ENCODE measurements at regions not wholly inside any gene's neighbourhood (a gene's known extent, or its start where the extent isn't known, plus 50 kb on each side); places are given as distances from the start of the nearest gene placed in this dataset.

GRCh38 chr9:118578467-118578866 is 790.8 kb downstream of the BRINP1 start:
- no peaks in the 10 kb centered on the region for H3K4me1 Mint-ChIP-seq (ENCODE audit: low read depth)
- H3K27ac Mint-ChIP-seq, result no peak overlapping the region
- no peaks in the 10 kb centered on the region for H3K36me3 Mint-ChIP-seq
- peaks cover 19% of the 10 kb centered on the region for H3K9me3 Mint-ChIP-seq (ENCODE audit: low read depth)
- H3K27me3 Mint-ChIP-seq, result no peaks in the 10 kb centered on the region
- H3K4me3 Mint-ChIP-seq, result no peak overlapping the region

GRCh38 chr9:118583414-118583813 is 785.8 kb downstream of the BRINP1 start:
- no peaks in the 10 kb centered on the region for H3K36me3 Mint-ChIP-seq
- H3K9me3 Mint-ChIP-seq (ENCODE audit: low read depth), result peaks cover 5% of the 10 kb centered on the region

GRCh38 chr9:118586978-118587377 is 782.3 kb downstream of the BRINP1 start:
- no peak overlapping the region for H3K27ac Mint-ChIP-seq
- peaks cover 5% of the 10 kb centered on the region for H3K9me3 Mint-ChIP-seq (ENCODE audit: low read depth)
- H3K4me1 Mint-ChIP-seq (ENCODE audit: low read depth), result no peaks in the 10 kb centered on the region
- no peak overlapping the region for H3K4me3 Mint-ChIP-seq
- no peaks in the 10 kb centered on the region for H3K27me3 Mint-ChIP-seq
- H3K36me3 Mint-ChIP-seq, result no peaks in the 10 kb centered on the region

More at GRCh38 chr9:118583414-118583813, 785.8 kb downstream of the BRINP1 start:
- no peak overlapping the region for H3K4me3 Mint-ChIP-seq
- no peak overlapping the region for H3K27ac Mint-ChIP-seq
- H3K4me1 Mint-ChIP-seq (ENCODE audit: low read depth), result no peaks in the 10 kb centered on the region
- no peaks in the 10 kb centered on the region for H3K27me3 Mint-ChIP-seq

- Mint-ChIP-seq H3K27me3 (no peaks in the 10 kb centered on the region), H3K36me3 (no peaks in the 10 kb centered on the region), H3K9me3 (ENCODE audit: low read depth) (no peaks in the 10 kb centered on the region)
Measured at GRCh38 chr9:118594428-118594827, 774.8 kb downstream of the BRINP1 start.

GRCh38 chr9:118595719-118596305 is 773.4 kb downstream of the BRINP1 start:
- no peaks in the 10 kb centered on the region for H3K4me1 Mint-ChIP-seq (ENCODE audit: low read depth)

More at GRCh38 chr9:118594428-118594827, 774.8 kb downstream of the BRINP1 start:
- no peak overlapping the region for H3K4me3 Mint-ChIP-seq
- H3K27ac Mint-ChIP-seq, result no peak overlapping the region
- no peaks in the 10 kb centered on the region for H3K4me1 Mint-ChIP-seq (ENCODE audit: low read depth)

GRCh38 chr9:118596374-118597015 is 772.7 kb downstream of the BRINP1 start:
- Mint-ChIP-seq H3K4me3 (no peak overlapping the region), H3K36me3 (no peaks in the 10 kb centered on the region), H3K9me3 (ENCODE audit: low read depth) (no peaks in the 10 kb centered on the region), H3K27ac (no peak overlapping the region), H3K4me1 (ENCODE audit: low read depth) (no peaks in the 10 kb centered on the region), H3K27me3 (no peaks in the 10 kb centered on the region)

More at GRCh38 chr9:118595719-118596305, 773.4 kb downstream of the BRINP1 start:
- H3K9me3 Mint-ChIP-seq (ENCODE audit: low read depth), result no peaks in the 10 kb centered on the region
- H3K27me3 Mint-ChIP-seq, result no peaks in the 10 kb centered on the region
- H3K36me3 Mint-ChIP-seq, result no peaks in the 10 kb centered on the region
- no peak overlapping the region for H3K27ac Mint-ChIP-seq
- no peak overlapping the region for H3K4me3 Mint-ChIP-seq

GRCh38 chr9:118606668-118607067 is 762.6 kb downstream of the BRINP1 start:
- no peak overlapping the region for H3K27ac Mint-ChIP-seq

GRCh38 chr9:118609355-118610044 is 759.7 kb downstream of the BRINP1 start:
- Mint-ChIP-seq H3K36me3 (no peaks in the 10 kb centered on the region), H3K27ac (no peak overlapping the region), H3K27me3 (no peaks in the 10 kb centered on the region), H3K4me1 (ENCODE audit: low read depth) (no peaks in the 10 kb centered on the region), H3K9me3 (ENCODE audit: low read depth) (peaks cover 5% of the 10 kb centered on the region), H3K4me3 (no peak overlapping the region)

More at GRCh38 chr9:118606668-118607067, 762.6 kb downstream of the BRINP1 start:
- no peaks in the 10 kb centered on the region for H3K4me1 Mint-ChIP-seq (ENCODE audit: low read depth)
- peaks cover 4% of the 10 kb centered on the region for H3K9me3 Mint-ChIP-seq (ENCODE audit: low read depth)
- no peaks in the 10 kb centered on the region for H3K36me3 Mint-ChIP-seq
- no peaks in the 10 kb centered on the region for H3K27me3 Mint-ChIP-seq
- no peak overlapping the region for H3K4me3 Mint-ChIP-seq

- Mint-ChIP-seq H3K27ac (no peak overlapping the region), H3K4me3 (no peak overlapping the region), H3K36me3 (no peaks in the 10 kb centered on the region), H3K27me3 (no peaks in the 10 kb centered on the region), H3K4me1 (ENCODE audit: low read depth) (no peaks in the 10 kb centered on the region), H3K9me3 (ENCODE audit: low read depth) (peaks cover 10% of the 10 kb centered on the region)
Measured at GRCh38 chr9:118612201-118612600, 757.0 kb downstream of the BRINP1 start.

GRCh38 chr9:118613996-118614395 is 755.2 kb downstream of the BRINP1 start:
- no peaks in the 10 kb centered on the region for H3K4me1 Mint-ChIP-seq (ENCODE audit: low read depth)
- H3K27ac Mint-ChIP-seq, result no peak overlapping the region
- peaks cover 10% of the 10 kb centered on the region for H3K9me3 Mint-ChIP-seq (ENCODE audit: low read depth)
- no peaks in the 10 kb centered on the region for H3K36me3 Mint-ChIP-seq
- no peaks in the 10 kb centered on the region for H3K27me3 Mint-ChIP-seq
- H3K4me3 Mint-ChIP-seq, result no peak overlapping the region

- H3K36me3 Mint-ChIP-seq, result no peaks in the 10 kb centered on the region
- H3K9me3 Mint-ChIP-seq (ENCODE audit: low read depth), result peaks cover 6% of the 10 kb centered on the region
- H3K27ac Mint-ChIP-seq, result no peak overlapping the region
- H3K4me1 Mint-ChIP-seq (ENCODE audit: low read depth), result no peaks in the 10 kb centered on the region
- no peak overlapping the region for H3K4me3 Mint-ChIP-seq
- H3K27me3 Mint-ChIP-seq, result no peaks in the 10 kb centered on the region
Measured at GRCh38 chr9:118618084-118618483, 751.2 kb downstream of the BRINP1 start.

GRCh38 chr9:118618849-118619248 is 750.4 kb downstream of the BRINP1 start:
- no peaks in the 10 kb centered on the region for H3K27me3 Mint-ChIP-seq
- peaks cover 8% of the 10 kb centered on the region for H3K9me3 Mint-ChIP-seq (ENCODE audit: low read depth)
- H3K4me1 Mint-ChIP-seq (ENCODE audit: low read depth), result no peaks in the 10 kb centered on the region
- no peak overlapping the region for H3K27ac Mint-ChIP-seq
- no peak overlapping the region for H3K4me3 Mint-ChIP-seq
- no peaks in the 10 kb centered on the region for H3K36me3 Mint-ChIP-seq

- Mint-ChIP-seq H3K4me3 (no peak overlapping the region), H3K4me1 (ENCODE audit: low read depth) (no peaks in the 10 kb centered on the region), H3K27ac (no peak overlapping the region), H3K36me3 (no peaks in the 10 kb centered on the region), H3K27me3 (no peaks in the 10 kb centered on the region), H3K9me3 (ENCODE audit: low read depth) (peaks cover 19% of the 10 kb centered on the region)
Measured at GRCh38 chr9:118624608-118625007, 744.6 kb downstream of the BRINP1 start.

GRCh38 chr9:118630079-118630478 is 739.2 kb downstream of the BRINP1 start:
- H3K36me3 Mint-ChIP-seq, result no peaks in the 10 kb centered on the region
- no peak overlapping the region for H3K27ac Mint-ChIP-seq
- H3K4me1 Mint-ChIP-seq (ENCODE audit: low read depth), result no peaks in the 10 kb centered on the region
- no peak overlapping the region for H3K4me3 Mint-ChIP-seq
- H3K9me3 Mint-ChIP-seq (ENCODE audit: low read depth), result peaks cover 18% of the 10 kb centered on the region
- H3K27me3 Mint-ChIP-seq, result no peaks in the 10 kb centered on the region

GRCh38 chr9:118630931-118631595 is 738.2 kb downstream of the BRINP1 start:
- no peak overlapping the region for H3K4me3 Mint-ChIP-seq
- H3K27me3 Mint-ChIP-seq, result no peaks in the 10 kb centered on the region
- H3K36me3 Mint-ChIP-seq, result no peaks in the 10 kb centered on the region
- no peak overlapping the region for H3K27ac Mint-ChIP-seq
- no peaks in the 10 kb centered on the region for H3K4me1 Mint-ChIP-seq (ENCODE audit: low read depth)
- H3K9me3 Mint-ChIP-seq (ENCODE audit: low read depth), result peaks cover 16% of the 10 kb centered on the region
